ENCODE measurements at regions not wholly inside any gene's neighbourhood (a gene's known extent, or its start where the extent isn't known, plus 50 kb on each side); places are given as distances from the start of the nearest gene placed in this dataset.
"Not testable (repeated sequence)": the region's sequence is repeated elsewhere in the genome, so short reads cannot be mapped to it uniquely, and the experiment has no call there.

GRCh38 chr6:150147-150546 lies 142.1 kb upstream of the DUSP22 start:
- not testable (repeated sequence) for TF ChIP-seq CTCF, POLR2A (IDR thresholded peaks at IDR 0.05)
